Brain microvascular endothelial cell (primary cell): ENCODE measurements at regions not wholly inside any gene's neighbourhood (a gene's known extent, or its start where the extent isn't known, plus 50 kb on each side); places are given as distances from the start of the nearest gene placed in this dataset.
"Not testable (repeated sequence)": the region's sequence is repeated elsewhere in the genome, so short reads cannot be mapped to it uniquely, and the experiment has no call there.

ENCODE experiments used
- DNase-seq: peaks from one replicate; pipeline ENCODE4 v3.0.0-alpha.2; 2020
- H3K27ac ChIP-seq: fragments of 250-450 bp; sonication (Bioruptor Pico); 2 replicates; pipeline ENCODE4 v1.5.1; 2020; ENCODE audit warnings: mild to moderate bottlenecking, moderate library complexity
- H3K27me3 ChIP-seq: fragments of 250-450 bp; sonication (Bioruptor Pico); replicated peaks from 2 replicates; pipeline ENCODE4 v1.5.1; 2020; ENCODE audit warnings: mild to moderate bottlenecking
- H3K36me3 ChIP-seq: fragments of 250-450 bp; sonication (Bioruptor Pico); replicated peaks from 2 replicates; pipeline ENCODE4 v1.5.1; 2020; ENCODE audit warnings: mild to moderate bottlenecking
- H3K4me3 ChIP-seq: 2 replicates; pipeline ENCODE4 v1.5.1; 2011; ENCODE audit warnings: low read depth, mild to moderate bottlenecking, control low read depth, low read length, moderate library complexity
- CTCF ChIP-seq: IDR thresholded peaks from 2 replicates; pipeline ENCODE4 v1.5.1; 2011; ENCODE audit warnings: low read depth, mild to moderate bottlenecking, moderate library complexity, low read length, control low read depth, inconsistent platforms; ENCODE audit errors: missing control alignments
- in situ Hi-C: cut with HindIII; loops from 2 replicates; pipeline ENCODE4 v1.10.0; 2017; ENCODE audit warnings: low sequenced_read_pairs, low pct_ligation_motif_present

GRCh38 chr6:105536961-105537360 is 134.1 kb upstream of the PREP start:
- no peaks in the 10 kb centered on the region for H3K36me3 ChIP-seq
- no peaks in the 10 kb centered on the region for H3K27me3 ChIP-seq
- no peak overlapping the region for H3K27ac ChIP-seq
- no peak for DNase-seq
- no peak overlapping the region for H3K4me3 ChIP-seq
- in situ Hi-C loops, result no loop called here
- TF ChIP-seq CTCF, result no peak

- in situ Hi-C loops, result no loop called here
- Histone ChIP-seq H3K27me3 (no peaks in the 10 kb centered on the region), H3K27ac (no peak overlapping the region), H3K36me3 (no peaks in the 10 kb centered on the region), H3K4me3 (no peak overlapping the region)
- DNase-seq, result no peak
- TF ChIP-seq CTCF, result no peak
Measured at GRCh38 chr6:105533301-105533700, 130.4 kb upstream of the PREP start.

GRCh38 chr6:105526225-105526872 is 123.5 kb upstream of the PREP start:
- Histone ChIP-seq H3K36me3 (no peaks in the 10 kb centered on the region), H3K4me3 (no peak overlapping the region), H3K27ac (no peak overlapping the region), H3K27me3 (no peaks in the 10 kb centered on the region)
- in situ Hi-C loops, result no loop called here
- DNase-seq, result no peak
- no peak for TF ChIP-seq CTCF

GRCh38 chr6:105522626-105523322 is 119.9 kb upstream of the PREP start:
- no peaks in the 10 kb centered on the region for H3K27me3 ChIP-seq
- in situ Hi-C loops, result no loop called here
- no peak overlapping the region for H3K27ac ChIP-seq
- H3K36me3 ChIP-seq, result no peaks in the 10 kb centered on the region
- TF ChIP-seq CTCF, result no peak
- DNase-seq, result peak; percentile 12
- no peak overlapping the region for H3K4me3 ChIP-seq

- in situ Hi-C loops, result no loop called here
- Histone ChIP-seq H3K36me3 (no peaks in the 10 kb centered on the region), H3K4me3 (no peak overlapping the region), H3K27ac (no peak overlapping the region), H3K27me3 (no peaks in the 10 kb centered on the region)
- no peak for DNase-seq
- no peak for TF ChIP-seq CTCF
Measured at GRCh38 chr6:105519954-105520353, 117.1 kb upstream of the PREP start.

- H3K4me3 ChIP-seq, DNase-seq, H3K36me3 ChIP-seq, in situ Hi-C loops, H3K27me3 ChIP-seq, H3K27ac ChIP-seq: not testable (repeated sequence)
Measured at GRCh38 chr6:105518993-105519392, 116.1 kb upstream of the PREP start.
